Transverse colon (tissue), 4 donors: ENCODE measurements at regions not wholly inside any gene's neighbourhood (a gene's known extent, or its start where the extent isn't known, plus 50 kb on each side); places are given as distances from the start of the nearest gene placed in this dataset.

Experiments
- DNase-seq: peaks from one replicate; pipeline ENCODE4 v3.0.0-alpha.2; 2019
- H3K27ac ChIP-seq, 4 donors: fragments of 200-600 bp; sonication (generic); 2 replicates each; pipeline ENCODE4 v1.5.1; 2016 to 2018; ENCODE audit warnings: inconsistent platforms in 4 of 4
- H3K27me3 ChIP-seq: fragments of 200-600 bp; sonication (generic); 2 replicates; pipeline ENCODE4 v1.5.1; 2017; ENCODE audit warnings: inconsistent platforms
- H3K36me3 ChIP-seq, 4 donors: fragments of 200-600 bp; sonication (generic); 2 replicates each; pipeline ENCODE4 v1.5.1; 2017 to 2019; ENCODE audit warnings: inconsistent platforms in 4 of 4
- H3K4me1 ChIP-seq, 4 donors: fragments of 200-600 bp; sonication (generic); 2 replicates each; pipeline ENCODE4 v1.5.1; 2017 to 2020; ENCODE audit warnings: inconsistent platforms in 4 of 4
- H3K4me3 ChIP-seq, 4 donors: fragments of 200-600 bp; sonication (generic); 1 replicate in 1 of 4; 2 replicates in 3 of 4; pipeline versions ENCODE4 v1.5.1 to v1.6.1; 2017 to 2019; ENCODE audit warnings: inconsistent platforms in 4 of 4
- H3K9me3 ChIP-seq, 2 donors: fragments of 200-600 bp; sonication (generic); 2 replicates each; pipeline ENCODE4 v1.5.1; 2017 to 2019; ENCODE audit warnings: inconsistent platforms in 2 of 2
- CTCF ChIP-seq, 5 experiments: fragments of 200-600 bp in 3 of 5; fragments of 450-650 bp in 2 of 5; sonication (generic) in 3 of 5; IDR thresholded peaks; 1 replicate in 2 of 5; 2 replicates in 3 of 5; pipeline ENCODE4 v1.5.1; 2016 to 2017; ENCODE audit warnings: antibody characterized with exemption in 5 of 5, inconsistent platforms in 3 of 5, mild to moderate bottlenecking in 2 of 5, moderate library complexity in 1 of 5
- EP300 ChIP-seq: sonication (generic); formaldehyde crosslinking; IDR thresholded peaks from one replicate; pipeline ENCODE4 v1.6.1; 2017; ENCODE audit warnings: antibody characterized with exemption, low read depth
- POLR2A ChIP-seq: fragments of 450-650 bp; IDR thresholded peaks from one replicate; pipeline ENCODE4 v1.6.1; 2016; ENCODE audit warnings: antibody characterized with exemption, mild to moderate bottlenecking, moderate library complexity
- POLR2AphosphoS5 ChIP-seq, 3 donors: sonication (generic); formaldehyde crosslinking; IDR thresholded peaks; one replicate each; pipeline ENCODE4 v1.6.1; 2016; ENCODE audit warnings: antibody characterized with exemption in 3 of 3
- WGBS, 2 donors: methylation state at CpG; one replicate each; pipeline ENCODE4 v1.1.5; 2018; ENCODE audit warnings: low coverage in 1 of 2; 5-methylcytosine and 5-hydroxymethylcytosine counted together
- in situ Hi-C, 4 donors: fragments of 200-750 bp; cut with MboI; loops; one replicate each; pipeline versions ENCODE4 v1.15.0 to v1.15.1; 2017; ENCODE audit warnings: low sequenced_read_pairs in 3 of 4, low pct_ligation_motif_present in 1 of 4, low pct_unique_long_range_greater_than_20kb in 1 of 4
- intact Hi-C: fragments of 100-400 bp; cut with DNase I; formaldehyde crosslinking; loops from one replicate; pipeline ENCODE4 v1.15.1; 2023; ENCODE audit warnings: low total_unique reads

- Histone ChIP-seq H3K4me3 (no peak overlapping the region), H3K4me1 (no peaks in the 10 kb centered on the region), H3K27ac (no peak overlapping the region), H3K36me3 (no peaks in the 10 kb centered on the region), H3K9me3 (no peaks in the 10 kb centered on the region), H3K27me3 (no peaks in the 10 kb centered on the region)
- intact Hi-C loops, result no loop called here
- no peak for DNase-seq
- in situ Hi-C loops, result no loop called here
- TF ChIP-seq CTCF (IDR thresholded peaks at IDR 0.05), result no peak
- no peak for TF ChIP-seq POLR2AphosphoS5 (IDR thresholded peaks at IDR 0.05)
- TF ChIP-seq EP300, result no peak
- TF ChIP-seq POLR2A, result no peak
These were observed 280.4 kb upstream of the DAB1 start for GRCh38 chr1:57704231-57704630.

- Histone ChIP-seq H3K36me3 (no peaks in the 10 kb centered on the region), H3K9me3 (peaks cover 0 to 7% of the 10 kb centered on the region in 2 donors), H3K27ac (no peak overlapping the region), H3K27me3 (no peaks in the 10 kb centered on the region), H3K4me3 (no peak overlapping the region), H3K4me1 (no peaks in the 10 kb centered on the region)
- no peak for DNase-seq
- 58 to 71% methylated on average over 1 of the region's 1 CpG for WGBS, 2 donors
- TF ChIP-seq EP300 (no peak), CTCF (IDR thresholded peaks at IDR 0.05) (no peak), POLR2AphosphoS5 (IDR thresholded peaks at IDR 0.05) (no peak), POLR2A (no peak)
- intact Hi-C loops, result no loop called here
- in situ Hi-C loops, result no loop called here
These were observed 273.0 kb upstream of the DAB1 start for GRCh38 chr1:57696904-57697303.

- Histone ChIP-seq H3K4me1 (no peaks in the 10 kb centered on the region), H3K9me3 (peaks cover 0 to 7% of the 10 kb centered on the region in 2 donors), H3K27ac (no peak overlapping the region), H3K4me3 (no peak overlapping the region), H3K27me3 (no peaks in the 10 kb centered on the region), H3K36me3 (no peaks in the 10 kb centered on the region)
- DNase-seq, result no peak
- TF ChIP-seq POLR2AphosphoS5 (IDR thresholded peaks at IDR 0.05), result no peak
- in situ Hi-C loops, result no loop called here
- intact Hi-C loops, result no loop called here
- 13 to 16% methylated on average over 2 of the region's 2 CpGs for WGBS, 2 donors
These were observed 272.2 kb upstream of the DAB1 start for GRCh38 chr1:57696043-57696442.

GRCh38 chr1:57686306-57686705 is 262.4 kb upstream of the DAB1 start:
- 94 to 96% methylated on average over 3 of the region's 3 CpGs for WGBS, 2 donors
- no peaks in the 10 kb centered on the region for H3K27me3 ChIP-seq
- no peaks in the 10 kb centered on the region for H3K9me3 ChIP-seq
- no peaks in the 10 kb centered on the region for H3K36me3 ChIP-seq
- TF ChIP-seq POLR2A, result no peak
- TF ChIP-seq EP300, result no peak
- TF ChIP-seq CTCF (IDR thresholded peaks at IDR 0.05), result no peak
- no peak for TF ChIP-seq POLR2AphosphoS5 (IDR thresholded peaks at IDR 0.05)
- in situ Hi-C loops (no loop called here), intact Hi-C loops (no loop called here)
- no peak overlapping the region for H3K27ac ChIP-seq
- no peak for DNase-seq
- H3K4me3 ChIP-seq, result no peak overlapping the region
- no peaks in the 10 kb centered on the region for H3K4me1 ChIP-seq
